Activated naive CD4-positive, alpha-beta T cell treated with anti-CD3 and anti-CD28 coated beads, Interleukin-2, amount 50 U/mL, for 72 hours (primary cell): ENCODE measurements at regions not wholly inside any gene's neighbourhood (a gene's known extent, or its start where the extent isn't known, plus 50 kb on each side); places are given as distances from the start of the nearest gene placed in this dataset.

Experiments used
- ATAC-seq, 2 donors: fragments of 150-1000 bp; cut with Tn5 transposase; 2 replicates each; pipeline ENCODE4 v1.10.0; 2021; ENCODE audit warnings: mild to moderate bottlenecking in 2 of 2, moderate library complexity in 2 of 2
- DNase-seq, 2 donors: peaks; one replicate each; pipeline ENCODE4 v3.0.0; 2021 to 2022; ENCODE audit warnings: low spot score in 2 of 2
- H3K27ac Mint-ChIP-seq, 2 donors: one replicate each; pipeline ENCODE4 v1.8.0; 2022; ENCODE audit warnings: mild to moderate bottlenecking in 2 of 2, mixed read lengths in 2 of 2
- H3K36me3 Mint-ChIP-seq, 2 donors: one replicate each; pipeline ENCODE4 v1.8.0; 2022; ENCODE audit warnings: mixed read lengths in 2 of 2
- H3K9me3 Mint-ChIP-seq, 2 donors: one replicate each; pipeline ENCODE4 v1.8.0; 2022; ENCODE audit warnings: mixed read lengths in 2 of 2

DNA sequence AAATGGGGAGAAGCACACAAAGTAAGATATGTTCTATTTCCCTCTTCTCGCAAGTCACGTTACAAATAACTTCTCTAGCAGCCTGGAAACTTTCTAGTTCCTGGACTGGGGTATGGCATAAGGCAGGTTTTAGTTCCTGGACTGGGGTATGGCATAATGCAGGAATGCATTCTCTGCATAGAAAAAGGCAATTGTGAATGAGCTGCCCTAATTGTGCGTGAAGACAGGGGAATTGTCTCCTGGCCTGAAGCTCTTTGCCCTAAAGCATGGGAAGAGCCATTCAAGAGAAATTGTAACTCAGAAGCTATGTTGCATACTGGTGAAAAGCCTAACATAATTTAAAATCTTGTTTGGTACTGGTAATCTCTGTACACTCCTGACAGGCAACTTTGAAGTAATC, 54.3 kb upstream of the CBLB start:
- Mint-ChIP-seq H3K27ac (no peak overlapping the region), H3K36me3 (peaks cover 10 to 38% of the 10 kb centered on the region in 2 donors), H3K9me3 (peaks cover 16 to 37% of the 10 kb centered on the region in 2 donors)
- no peak for ATAC-seq
- no peak for DNase-seq

- no peak for ATAC-seq
- peaks cover 0 to 4% of the 10 kb centered on the region in 2 donors for H3K9me3 Mint-ChIP-seq
These were observed 58.9 kb upstream of the CBLB start for GRCh38 chr3:105927741-105928140.

GRCh38 chr3:105930733-105931132, 61.9 kb upstream of the CBLB start:
- DNase-seq: no peak
- Mint-ChIP-seq H3K27ac (no peak overlapping the region), H3K9me3 (peaks cover 0 to 4% of the 10 kb centered on the region in 2 donors), H3K36me3 (no peaks in the 10 kb centered on the region)
- ATAC-seq: no peak

More at GRCh38 chr3:105927741-105928140, 58.9 kb upstream of the CBLB start:
- no peak for DNase-seq
- H3K36me3 Mint-ChIP-seq: no peaks in the 10 kb centered on the region
- H3K27ac Mint-ChIP-seq: no peak overlapping the region

GRCh38 chr3:105931500-105931899, 62.7 kb upstream of the CBLB start:
- peaks cover 0 to 5% of the 10 kb centered on the region in 2 donors for H3K36me3 Mint-ChIP-seq
- H3K27ac Mint-ChIP-seq: no peak overlapping the region
- H3K9me3 Mint-ChIP-seq: peaks cover 7 to 12% of the 10 kb centered on the region in 2 donors
- DNase-seq (no peak), ATAC-seq (no peak)

- ATAC-seq (no peak), DNase-seq (no peak)
- peaks cover 0 to 6% of the 10 kb centered on the region in 2 donors for H3K36me3 Mint-ChIP-seq
- H3K9me3 Mint-ChIP-seq: peaks cover 7 to 19% of the 10 kb centered on the region in 2 donors
- no peak overlapping the region for H3K27ac Mint-ChIP-seq
These were observed 65.1 kb upstream of the CBLB start for GRCh38 chr3:105933871-105934270.

DNA sequence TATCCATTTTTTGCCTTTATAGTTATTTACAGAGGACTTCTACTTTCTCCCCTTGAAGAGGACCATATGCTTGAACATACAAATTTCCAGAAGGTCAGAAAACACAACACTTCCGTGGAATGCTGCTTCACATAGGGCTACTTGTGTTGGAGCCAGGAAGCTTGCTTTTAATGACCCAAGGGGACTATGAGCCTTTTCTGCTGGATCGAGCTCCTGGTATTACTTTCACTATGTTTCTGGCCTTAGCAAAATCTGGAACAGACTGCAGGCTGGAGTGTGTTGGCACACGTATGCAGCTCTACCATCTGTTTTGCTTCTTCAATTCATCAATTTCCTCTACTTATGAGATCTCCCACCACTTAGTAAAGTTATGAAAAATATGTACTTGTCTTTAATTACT, 69.3 kb upstream of the CBLB start:
- Mint-ChIP-seq H3K27ac (no peak overlapping the region), H3K36me3 (peaks cover 0 to 6% of the 10 kb centered on the region in 2 donors), H3K9me3 (peaks cover 7 to 19% of the 10 kb centered on the region in 2 donors)
- ATAC-seq (no peak), DNase-seq (no peak)

DNA sequence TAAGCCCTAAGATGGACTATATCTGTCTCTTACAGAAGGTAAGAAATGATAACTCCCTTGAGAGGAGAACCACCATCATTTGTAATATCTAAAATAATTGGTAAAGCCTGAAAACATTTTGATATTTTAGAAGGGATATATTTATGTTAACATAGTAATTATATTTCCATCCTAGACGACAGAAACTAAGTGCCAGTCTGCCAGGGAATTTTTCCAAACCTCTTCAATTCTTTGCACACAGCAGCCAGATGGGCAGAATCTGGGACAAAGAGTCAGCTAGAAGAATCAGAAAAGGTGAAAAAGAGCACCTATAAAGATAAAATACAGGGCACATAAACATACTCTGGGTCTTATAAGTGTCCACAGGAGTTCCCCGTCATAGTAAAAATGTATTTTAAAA, 70.0 kb upstream of the CBLB start:
- no peak for ATAC-seq
- H3K27ac Mint-ChIP-seq: no peak overlapping the region
- DNase-seq: no peak
- peaks cover 0 to 6% of the 10 kb centered on the region in 2 donors for H3K36me3 Mint-ChIP-seq
- peaks cover 7 to 19% of the 10 kb centered on the region in 2 donors for H3K9me3 Mint-ChIP-seq

DNA sequence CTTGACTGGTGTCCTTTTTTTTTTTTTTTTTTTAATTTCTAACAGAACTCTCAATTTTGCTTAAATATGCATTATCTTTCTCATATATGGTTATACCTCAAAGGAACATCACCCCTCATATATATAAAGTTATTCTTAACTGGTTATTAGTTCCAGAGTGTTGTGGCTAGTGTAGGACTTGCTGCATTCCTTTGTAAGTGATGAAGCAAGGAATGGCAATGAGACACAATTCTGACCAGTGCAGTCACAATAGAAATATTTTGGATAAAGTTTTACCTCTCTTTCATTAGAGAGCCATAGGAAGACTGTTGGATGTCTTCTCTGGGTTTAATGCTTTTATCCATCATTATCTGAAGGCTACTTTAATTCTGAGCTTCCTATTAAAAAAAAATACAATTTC, 75.5 kb upstream of the CBLB start:
- DNase-seq (no peak), ATAC-seq (no peak)
- Mint-ChIP-seq H3K36me3 (no peaks in the 10 kb centered on the region), H3K9me3 (no peaks in the 10 kb centered on the region), H3K27ac (no peak overlapping the region)

- Mint-ChIP-seq H3K27ac (no peak overlapping the region), H3K36me3 (no peaks in the 10 kb centered on the region), H3K9me3 (no peaks in the 10 kb centered on the region)
- DNase-seq (no peak), ATAC-seq (no peak)
These were observed 75.9 kb upstream of the CBLB start for GRCh38 chr3:105944721-105945120.

DNA sequence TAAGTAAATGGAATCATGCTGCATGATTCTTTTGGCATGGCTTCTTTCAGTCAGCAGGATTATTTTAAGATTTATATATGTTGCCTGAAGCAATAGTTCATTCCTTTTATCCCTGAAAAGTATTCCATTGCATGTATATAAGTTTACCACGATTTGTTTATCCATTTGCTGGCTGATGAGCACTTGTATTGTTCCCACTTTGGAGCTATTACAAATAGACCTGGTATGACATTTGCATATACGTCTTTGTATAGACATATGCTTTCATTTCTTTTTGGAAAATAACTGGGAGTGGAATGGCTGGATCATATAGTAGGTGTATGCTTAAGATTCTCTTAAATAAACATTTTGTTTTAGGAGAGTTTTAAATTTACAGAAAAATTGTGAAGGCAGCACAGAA, 79.3 kb upstream of the CBLB start:
- no peak for ATAC-seq
- Mint-ChIP-seq H3K9me3 (no peaks in the 10 kb centered on the region), H3K27ac (no peak overlapping the region), H3K36me3 (no peaks in the 10 kb centered on the region)
- no peak for DNase-seq

DNA sequence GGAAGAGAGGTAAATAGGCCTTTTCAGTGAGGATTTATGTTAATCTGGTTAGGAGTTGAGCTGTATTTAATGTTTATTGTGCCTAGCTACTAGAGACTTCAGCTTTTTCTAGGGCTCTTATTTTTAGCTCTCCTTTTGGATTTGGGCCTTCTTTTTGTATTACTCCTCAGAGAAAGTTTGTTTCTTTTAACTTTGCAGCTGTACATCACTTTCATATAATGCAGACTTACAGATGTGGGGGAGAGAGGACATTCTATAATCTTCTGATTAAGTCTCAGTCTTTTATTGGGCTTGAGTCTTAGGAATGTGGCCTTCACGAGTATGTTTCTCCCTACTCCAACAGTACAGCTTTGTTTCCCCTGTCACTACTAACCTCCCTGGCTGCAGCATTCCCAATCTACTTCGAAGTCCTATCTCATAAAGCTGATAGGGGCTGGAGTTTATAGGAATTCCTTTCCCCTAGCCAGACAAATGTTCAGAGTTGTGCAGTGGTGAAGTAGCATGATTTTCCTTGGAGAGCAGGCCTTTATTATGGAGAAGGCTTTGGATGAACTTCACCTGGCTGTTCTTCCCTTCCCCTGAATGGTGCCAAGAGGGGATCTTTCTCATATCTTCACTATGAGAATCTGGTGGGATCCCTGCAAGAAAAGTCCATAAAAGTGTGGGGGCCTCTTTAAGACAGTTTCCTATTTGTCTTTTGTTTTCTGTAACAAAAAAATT, 82.2 kb upstream of the CBLB start:
- no peaks in the 10 kb centered on the region for H3K9me3 Mint-ChIP-seq
- DNase-seq: no peak
- no peak for ATAC-seq
- H3K36me3 Mint-ChIP-seq: no peaks in the 10 kb centered on the region
- H3K27ac Mint-ChIP-seq: no peak overlapping the region

- no peak overlapping the region for H3K27ac Mint-ChIP-seq
- no peaks in the 10 kb centered on the region for H3K36me3 Mint-ChIP-seq
- no peaks in the 10 kb centered on the region for H3K9me3 Mint-ChIP-seq
- ATAC-seq: no peak
- no peak for DNase-seq
These were observed 85.0 kb upstream of the CBLB start for GRCh38 chr3:105953831-105954230.

DNA sequence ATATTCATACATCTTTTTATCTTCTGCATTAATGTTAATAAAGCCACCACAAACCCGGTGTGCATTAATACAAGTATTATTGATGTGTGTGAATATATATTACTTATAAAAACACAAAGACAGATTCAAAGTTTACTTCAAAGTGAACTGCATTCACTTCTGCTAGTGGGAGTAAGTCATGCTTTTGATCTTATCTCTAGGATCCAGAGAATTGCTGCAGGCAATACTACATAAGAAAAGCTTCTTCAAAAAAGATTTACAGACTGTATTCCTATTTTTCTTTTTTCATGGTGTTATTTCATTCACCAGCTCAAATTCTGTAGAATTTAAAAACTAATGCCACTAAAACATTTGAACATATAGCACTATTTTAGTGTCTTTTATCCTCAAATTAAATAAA, 87.5 kb upstream of the CBLB start:
- ATAC-seq (no peak), DNase-seq (no peak)
- Mint-ChIP-seq H3K27ac (no peak overlapping the region), H3K36me3 (no peaks in the 10 kb centered on the region), H3K9me3 (peaks cover 0 to 5% of the 10 kb centered on the region in 2 donors)

GRCh38 chr3:105957722-105958121, 88.9 kb upstream of the CBLB start:
- Mint-ChIP-seq H3K9me3 (peaks cover 0 to 5% of the 10 kb centered on the region in 2 donors), H3K27ac (no peak overlapping the region), H3K36me3 (no peaks in the 10 kb centered on the region)
- ATAC-seq: no peak
- DNase-seq: no peak

DNA sequence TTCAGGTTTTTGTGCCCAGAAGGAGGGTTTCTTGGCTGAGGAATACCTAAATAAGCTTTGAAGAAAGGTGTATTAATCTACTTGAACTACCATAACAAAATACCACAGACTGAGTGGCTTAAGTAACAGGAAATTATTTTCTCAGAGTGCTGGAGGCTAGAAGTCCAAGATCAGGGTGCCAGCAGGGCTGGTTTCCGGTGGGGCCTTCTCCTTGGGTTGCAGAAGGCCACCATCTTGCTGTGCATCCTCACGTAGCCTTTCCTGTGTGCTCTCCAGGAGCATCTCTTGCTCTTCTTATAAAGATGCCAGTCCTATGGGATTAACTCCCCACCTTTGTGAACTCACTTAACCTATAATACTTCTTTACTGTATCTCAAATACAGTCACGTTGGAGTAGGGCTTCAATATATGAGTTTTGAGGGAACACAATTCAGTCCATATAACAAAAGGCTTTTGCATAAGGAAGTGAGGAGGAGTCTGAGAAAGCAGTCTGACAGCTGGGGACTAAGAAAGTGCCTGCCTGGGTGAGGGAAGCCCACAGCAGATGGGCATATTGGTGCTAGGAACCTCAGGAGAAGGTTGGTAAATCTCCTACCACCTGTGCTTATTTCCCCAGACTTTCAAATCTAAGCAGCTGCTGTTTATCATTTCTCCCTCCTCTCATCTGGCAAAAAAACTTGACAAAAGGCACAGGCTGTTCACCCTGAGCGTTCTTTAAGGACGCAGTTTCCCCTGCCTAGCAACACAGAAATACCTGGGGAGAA, 89.6 kb upstream of the CBLB start:
- DNase-seq (no peak), ATAC-seq (no peak)
- H3K27ac Mint-ChIP-seq: no peak overlapping the region
- peaks cover 0 to 5% of the 10 kb centered on the region in 2 donors for H3K9me3 Mint-ChIP-seq
- no peaks in the 10 kb centered on the region for H3K36me3 Mint-ChIP-seq

DNA sequence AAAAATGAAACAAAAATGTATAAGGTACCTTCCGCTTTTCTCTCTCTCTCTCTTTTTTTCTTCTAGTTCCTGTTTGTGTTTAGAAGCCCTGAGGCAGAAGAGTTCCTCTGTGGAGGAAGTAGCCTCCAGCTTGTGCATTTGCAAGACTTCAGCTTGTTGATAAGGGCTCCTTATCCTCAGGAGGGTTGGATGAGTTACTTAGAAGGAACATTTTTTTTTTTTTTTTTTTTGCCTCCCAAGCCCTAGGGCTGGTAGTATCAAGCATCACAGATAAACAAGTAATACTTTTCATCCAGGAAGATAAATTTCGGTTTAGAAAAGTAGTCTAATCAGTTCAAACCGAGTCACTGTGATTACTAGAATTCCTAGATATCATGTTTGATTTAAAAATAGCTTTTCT, 91.0 kb upstream of the CBLB start:
- Mint-ChIP-seq H3K9me3 (peaks cover 0 to 5% of the 10 kb centered on the region in 2 donors), H3K27ac (no peak overlapping the region), H3K36me3 (peaks cover 0 to 6% of the 10 kb centered on the region in 2 donors)
- no peak for ATAC-seq
- DNase-seq: no peak

GRCh38 chr3:105960381-105960780, 91.6 kb upstream of the CBLB start:
- peaks cover 0 to 6% of the 10 kb centered on the region in 2 donors for H3K36me3 Mint-ChIP-seq
- H3K27ac Mint-ChIP-seq: no peak overlapping the region
- peaks cover 0 to 5% of the 10 kb centered on the region in 2 donors for H3K9me3 Mint-ChIP-seq
- ATAC-seq: no peak
- DNase-seq: no peak

DNA sequence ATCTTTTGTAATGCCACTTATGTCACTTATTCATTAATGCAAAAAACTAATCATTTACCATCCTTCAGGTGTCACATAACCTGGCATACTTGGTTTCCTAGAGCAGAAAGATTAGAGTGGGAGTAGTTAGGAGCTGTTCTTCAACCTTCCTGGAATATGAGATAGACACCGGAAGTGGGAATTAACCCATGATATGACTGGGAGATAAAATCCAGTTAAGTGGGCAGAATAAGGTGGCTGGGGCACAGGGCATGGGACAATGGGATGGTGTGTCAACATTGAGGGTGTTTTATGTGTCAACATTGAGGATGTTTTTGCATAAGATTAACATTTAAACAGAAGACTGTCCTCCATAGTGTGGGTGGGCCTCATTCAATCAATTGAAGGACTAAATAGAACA, 94.3 kb upstream of the CBLB start:
- DNase-seq: no peak
- Mint-ChIP-seq H3K36me3 (peaks cover 0 to 6% of the 10 kb centered on the region in 2 donors), H3K9me3 (peaks cover 0 to 5% of the 10 kb centered on the region in 2 donors), H3K27ac (no peak overlapping the region)
- no peak for ATAC-seq
